ENCODE measurements at regions not wholly inside any gene's neighbourhood (a gene's known extent, or its start where the extent isn't known, plus 50 kb on each side); places are given as distances from the start of the nearest gene placed in this dataset.

DNA sequence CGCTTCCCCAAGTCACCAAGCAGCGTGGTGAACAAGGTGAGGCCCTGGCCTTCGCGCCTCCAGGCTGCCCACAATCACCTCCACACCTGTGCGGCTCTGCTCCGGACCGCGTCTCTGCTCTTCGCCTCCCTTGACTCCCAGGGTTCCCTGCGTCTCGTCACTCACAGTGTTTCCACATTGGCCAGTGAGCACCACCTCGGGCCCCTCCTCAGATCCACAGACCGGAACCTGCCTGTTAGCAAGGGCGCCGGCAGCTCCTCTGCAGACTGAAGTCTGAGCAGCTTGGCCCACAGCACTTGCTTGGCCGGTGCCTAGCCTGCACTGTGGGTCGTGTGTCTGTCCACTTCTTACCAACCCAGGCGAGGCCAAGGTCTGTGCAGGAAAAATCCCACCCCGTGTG is 155.3 kb upstream of the ALKAL2 start:
- TF ChIP-seq, protein P1, sequence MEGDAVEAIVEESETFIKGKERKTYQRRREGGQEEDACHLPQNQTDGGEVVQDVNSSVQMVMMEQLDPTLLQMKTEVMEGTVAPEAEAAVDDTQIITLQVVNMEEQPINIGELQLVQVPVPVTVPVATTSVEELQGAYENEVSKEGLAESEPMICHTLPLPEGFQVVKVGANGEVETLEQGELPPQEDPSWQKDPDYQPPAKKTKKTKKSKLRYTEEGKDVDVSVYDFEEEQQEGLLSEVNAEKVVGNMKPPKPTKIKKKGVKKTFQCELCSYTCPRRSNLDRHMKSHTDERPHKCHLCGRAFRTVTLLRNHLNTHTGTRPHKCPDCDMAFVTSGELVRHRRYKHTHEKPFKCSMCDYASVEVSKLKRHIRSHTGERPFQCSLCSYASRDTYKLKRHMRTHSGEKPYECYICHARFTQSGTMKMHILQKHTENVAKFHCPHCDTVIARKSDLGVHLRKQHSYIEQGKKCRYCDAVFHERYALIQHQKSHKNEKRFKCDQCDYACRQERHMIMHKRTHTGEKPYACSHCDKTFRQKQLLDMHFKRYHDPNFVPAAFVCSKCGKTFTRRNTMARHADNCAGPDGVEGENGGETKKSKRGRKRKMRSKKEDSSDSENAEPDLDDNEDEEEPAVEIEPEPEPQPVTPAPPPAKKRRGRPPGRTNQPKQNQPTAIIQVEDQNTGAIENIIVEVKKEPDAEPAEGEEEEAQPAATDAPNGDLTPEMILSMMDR (IDR thresholded peaks at IDR 0.05; ENCODE audit: extremely low read depth, missing control alignments), result no peak

DNA sequence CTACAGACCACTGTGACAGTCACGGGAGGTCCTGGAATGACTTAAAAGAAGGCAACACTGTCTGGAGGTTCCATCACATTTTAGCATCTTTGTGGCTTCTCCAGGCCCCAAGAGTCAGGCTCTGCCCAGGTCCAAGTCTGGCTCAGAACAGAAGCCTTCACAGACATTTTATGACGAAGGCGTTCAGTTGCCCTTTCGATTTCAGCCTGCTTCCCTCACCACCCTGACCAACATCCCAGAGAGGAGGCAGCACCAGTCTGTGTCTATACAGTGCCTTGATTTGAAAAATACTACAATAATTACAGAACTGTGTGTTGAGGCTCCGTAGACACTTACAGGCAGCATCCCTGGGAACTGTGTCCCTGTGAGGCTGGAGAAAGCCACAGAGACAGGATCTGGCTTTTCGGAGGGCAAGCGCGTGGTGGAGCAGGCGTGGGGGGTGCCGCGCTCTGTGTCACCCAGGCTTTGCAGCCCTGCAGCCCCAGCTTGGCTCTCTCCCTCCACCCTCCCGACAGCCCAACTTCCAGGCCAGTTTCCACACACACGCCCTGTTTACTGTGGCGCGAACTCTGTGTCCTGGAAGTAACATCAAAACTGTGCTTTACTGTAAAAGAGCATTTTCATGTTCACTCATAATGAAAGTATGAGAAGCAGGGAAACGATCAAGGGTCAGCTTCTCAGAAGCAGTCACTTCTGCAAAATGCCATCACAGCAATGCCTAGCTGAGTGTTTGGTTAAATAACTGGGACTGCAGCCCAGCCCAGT is 153.5 kb upstream of the ALKAL2 start:
- no peak for DNase-seq (ENCODE audit: low spot score)
- TF ChIP-seq, protein P1 (IDR thresholded peaks at IDR 0.05; ENCODE audit: extremely low read depth, missing control alignments), result no peak

More for the DNA sequence above, 155.3 kb upstream of the ALKAL2 start:
- no peak for DNase-seq (ENCODE audit: low spot score)

DNA sequence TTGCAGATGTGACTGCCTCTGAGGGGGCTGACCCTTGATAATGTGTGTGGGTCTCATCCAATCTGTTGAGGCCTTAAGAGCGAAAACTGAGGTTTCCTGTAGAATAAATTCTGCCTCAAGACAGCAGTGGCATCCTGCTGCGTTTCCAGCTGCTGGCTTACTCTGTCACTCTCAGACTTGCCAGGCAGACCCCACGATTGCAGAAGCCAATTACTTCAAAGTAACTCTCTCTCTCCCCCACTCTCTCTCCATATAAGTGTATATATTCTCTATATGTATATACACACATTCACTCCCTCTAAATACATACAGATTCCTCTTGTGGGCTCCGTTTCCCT is 152.5 kb upstream of the ALKAL2 start:
- DNase-seq (ENCODE audit: low spot score), result no peak
- TF ChIP-seq, protein P1 (IDR thresholded peaks at IDR 0.05; ENCODE audit: extremely low read depth, missing control alignments), result no peak

DNA sequence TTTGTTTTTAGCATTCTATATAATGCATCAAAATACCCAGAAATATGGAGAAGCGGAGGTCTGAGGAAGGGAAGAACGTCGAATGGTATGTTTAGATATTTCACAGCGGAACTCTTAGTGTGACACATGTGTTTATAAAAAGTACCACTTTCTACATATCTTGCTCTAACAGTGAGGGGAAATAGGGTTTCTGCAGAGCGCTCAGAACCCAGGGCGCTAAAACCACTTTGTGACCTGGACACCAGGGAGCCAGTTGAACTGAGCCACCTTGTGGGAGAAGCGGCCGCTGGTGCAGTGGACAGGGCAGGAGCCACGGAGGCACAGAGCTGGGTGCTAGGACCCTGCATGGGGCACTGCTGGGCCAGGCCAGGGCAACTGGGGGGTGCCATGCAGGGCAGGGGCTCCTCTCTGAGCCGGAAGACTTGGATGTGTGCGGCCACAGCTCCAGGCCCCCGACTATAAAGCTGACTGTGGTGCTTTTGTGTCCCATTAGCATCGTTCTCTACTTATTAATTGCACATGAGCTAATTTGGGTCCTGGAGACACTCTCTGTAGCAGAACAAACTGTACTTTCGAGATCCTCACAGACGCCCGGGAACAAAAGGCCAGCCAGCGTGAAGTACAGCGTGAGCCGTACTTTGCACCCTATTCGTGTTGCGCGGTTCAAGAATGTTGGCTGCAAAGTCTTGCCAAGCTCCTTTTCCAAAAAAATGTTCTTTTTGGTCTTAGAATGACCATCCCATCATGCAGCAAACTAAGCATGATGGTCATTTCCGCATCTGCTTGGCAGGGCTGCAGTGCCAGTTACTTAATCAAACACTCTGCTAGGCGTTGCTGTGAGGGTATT is 151.9 kb upstream of the ALKAL2 start:
- TF ChIP-seq, protein P1 (IDR thresholded peaks at IDR 0.05; ENCODE audit: extremely low read depth, missing control alignments), result no peak
- no peak for DNase-seq (ENCODE audit: low spot score)

DNA sequence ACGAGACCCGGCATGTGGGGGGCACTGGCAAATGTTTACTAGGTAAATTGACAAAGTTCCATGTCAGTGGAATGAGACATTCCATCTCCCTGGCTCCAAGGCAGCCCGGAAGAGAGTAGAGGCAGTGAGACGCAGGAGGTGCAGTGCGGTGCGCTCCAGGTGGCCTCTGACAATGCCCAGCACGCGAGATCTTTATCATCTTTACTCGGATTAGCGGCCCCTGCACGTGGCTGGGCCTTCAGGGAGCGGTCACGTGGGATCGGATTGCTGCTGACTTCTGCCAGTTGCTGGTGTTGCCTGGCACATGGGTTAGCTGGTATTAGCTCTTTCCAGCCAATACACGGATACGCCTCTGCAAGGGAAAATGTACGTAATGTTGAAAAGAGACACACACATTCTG is 151.2 kb upstream of the ALKAL2 start:
- TF ChIP-seq, protein P1 (IDR thresholded peaks at IDR 0.05; ENCODE audit: extremely low read depth, missing control alignments), result no peak
- DNase-seq (ENCODE audit: low spot score), result no peak

DNA sequence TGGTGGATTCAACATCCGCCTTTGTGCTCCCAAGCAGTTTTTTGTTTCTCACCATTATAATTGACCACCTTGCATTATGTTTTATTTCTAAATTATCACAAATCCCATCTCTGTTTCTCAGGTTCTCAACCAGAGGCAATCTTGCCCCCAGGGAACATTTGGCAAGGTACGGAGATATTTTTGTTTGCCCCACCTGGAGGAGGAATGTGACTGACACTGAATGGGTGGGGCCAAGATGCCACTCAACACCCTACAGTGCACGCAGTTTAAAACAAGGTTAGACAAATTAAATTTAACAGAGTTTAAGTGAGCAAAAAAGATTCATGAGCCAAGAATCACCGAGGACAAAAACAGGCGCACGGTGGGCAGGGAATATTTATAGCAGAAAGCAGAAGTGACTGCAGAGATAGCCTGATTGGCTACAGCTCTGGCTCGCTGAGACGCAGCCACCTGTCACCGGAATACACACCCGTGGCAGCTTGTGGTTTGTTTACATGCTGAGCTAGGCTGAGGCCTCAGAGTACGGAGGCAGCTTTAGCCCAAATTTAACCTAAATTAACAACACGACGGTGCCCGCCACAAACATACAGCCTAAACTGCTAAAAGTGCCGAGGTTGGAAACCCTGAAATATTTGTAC is 150.0 kb upstream of the ALKAL2 start:
- DNase-seq (ENCODE audit: low spot score), result peak; percentile 79
- TF ChIP-seq, protein P1 (IDR thresholded peaks at IDR 0.05; ENCODE audit: extremely low read depth, missing control alignments), result no peak

DNA sequence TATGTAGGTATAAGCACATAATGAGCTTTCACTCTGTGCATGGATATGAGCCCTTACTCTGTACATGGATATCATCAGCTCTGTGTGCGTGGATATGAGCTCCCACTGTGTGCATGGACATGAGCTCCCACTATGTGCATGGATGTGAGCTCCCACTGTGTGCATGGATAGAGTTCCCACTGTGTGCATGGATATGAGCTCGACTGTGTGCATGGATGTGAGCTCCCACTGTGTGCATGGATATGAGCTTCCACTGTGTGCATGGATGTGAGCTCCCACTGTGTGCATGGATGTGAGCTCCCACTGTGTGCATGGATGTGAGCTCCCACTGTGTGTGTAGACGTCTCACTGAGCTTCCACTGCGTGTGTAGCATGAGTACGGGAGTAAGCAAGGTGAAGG is 149.3 kb upstream of the ALKAL2 start:
- TF ChIP-seq, protein P1 (IDR thresholded peaks at IDR 0.05; ENCODE audit: extremely low read depth, missing control alignments), result no peak
- DNase-seq (ENCODE audit: low spot score), result no peak

Data from GM20000 (cell line).